ENCODE measurements at regions not wholly inside any gene's neighbourhood (a gene's known extent, or its start where the extent isn't known, plus 50 kb on each side); places are given as distances from the start of the nearest gene placed in this dataset.

GRCh38 chr5:1946122-1946677, 63.5 kb upstream of the IRX4 start:
- no peak overlapping the region for H3K9ac ChIP-seq (ENCODE audit: low read length)
- no peaks in the 10 kb centered on the region for H3K79me2 ChIP-seq (ENCODE audit: insufficient read depth, low read length)
- H3K36me3 ChIP-seq (ENCODE audit: insufficient read depth, low read length), result no peaks in the 10 kb centered on the region
- no peak for TF ChIP-seq EZH2 (IDR thresholded peaks at IDR 0.05; ENCODE audit: borderline replicate concordance, low read length)
- no peak for TF ChIP-seq CTCF (IDR thresholded peaks at IDR 0.05; ENCODE audit: low read length)
- H3K4me3 ChIP-seq (ENCODE audit: low read depth, low read length, poor library complexity, severe bottlenecking), result no peak overlapping the region
- no peaks in the 10 kb centered on the region; the same call in 1 of the 2 replicates for H3K27me3 ChIP-seq (ENCODE audit: insufficient read depth, low read length)
- H3F3A ChIP-seq (ENCODE audit: insufficient read depth, low read length), result no peaks in the 10 kb centered on the region
- H3K4me2 ChIP-seq (ENCODE audit: low read length), result no peak overlapping the region
- no peaks in the 10 kb centered on the region for H3K9me3 ChIP-seq (ENCODE audit: low read length)
- H2AFZ ChIP-seq (ENCODE audit: low read length), result no peak overlapping the region
- no peaks in the 10 kb centered on the region for H3K9me2 ChIP-seq (ENCODE audit: low read depth, low read length)
- H3K27ac ChIP-seq (ENCODE audit: low read depth, low read length, poor library complexity, severe bottlenecking), result no peak overlapping the region
- no peaks in the 10 kb centered on the region for H4K20me1 ChIP-seq (ENCODE audit: insufficient read depth, low read length)
- H3K4me1 ChIP-seq (ENCODE audit: insufficient read depth, low read length, severe bottlenecking), result no peaks in the 10 kb centered on the region

- Histone ChIP-seq H3K9me3 (ENCODE audit: low read length) (no peaks in the 10 kb centered on the region), H3K9ac (ENCODE audit: low read length) (no peak overlapping the region), H3K4me3 (ENCODE audit: low read depth, low read length, poor library complexity, severe bottlenecking) (no peak overlapping the region), H3F3A (ENCODE audit: insufficient read depth, low read length) (no peaks in the 10 kb centered on the region), H3K36me3 (ENCODE audit: insufficient read depth, low read length) (no peaks in the 10 kb centered on the region), H3K4me2 (ENCODE audit: low read length) (no peak overlapping the region), H3K79me2 (ENCODE audit: insufficient read depth, low read length) (no peaks in the 10 kb centered on the region), H3K4me1 (ENCODE audit: insufficient read depth, low read length, severe bottlenecking) (no peaks in the 10 kb centered on the region), H3K27me3 (ENCODE audit: insufficient read depth, low read length) (no peaks in the 10 kb centered on the region; the same call in 1 of the 2 replicates), H4K20me1 (ENCODE audit: insufficient read depth, low read length) (no peaks in the 10 kb centered on the region), H3K27ac (ENCODE audit: low read depth, low read length, poor library complexity, severe bottlenecking) (no peak overlapping the region), H3K9me2 (ENCODE audit: low read depth, low read length) (no peaks in the 10 kb centered on the region), H2AFZ (ENCODE audit: low read length) (no peak overlapping the region)
- TF ChIP-seq CTCF (IDR thresholded peaks at IDR 0.05; ENCODE audit: low read length), result no peak
- no peak for TF ChIP-seq EZH2 (IDR thresholded peaks at IDR 0.05; ENCODE audit: borderline replicate concordance, low read length)
Observed at GRCh38 chr5:1945606-1946005, 62.9 kb upstream of the IRX4 start.

- no peaks in the 10 kb centered on the region for H3K4me1 ChIP-seq (ENCODE audit: insufficient read depth, low read length, severe bottlenecking)
- H3K27me3 ChIP-seq (ENCODE audit: insufficient read depth, low read length), result no peaks in the 10 kb centered on the region; the same call in 1 of the 2 replicates
- no peaks in the 10 kb centered on the region for H3K79me2 ChIP-seq (ENCODE audit: insufficient read depth, low read length)
- H3K27ac ChIP-seq (ENCODE audit: low read depth, low read length, poor library complexity, severe bottlenecking), result no peak overlapping the region
- no peaks in the 10 kb centered on the region for H3K36me3 ChIP-seq (ENCODE audit: insufficient read depth, low read length)
- H3K9me2 ChIP-seq (ENCODE audit: low read depth, low read length), result no peaks in the 10 kb centered on the region
- no peak overlapping the region for H3K9ac ChIP-seq (ENCODE audit: low read length)
- no peak overlapping the region for H3K4me2 ChIP-seq (ENCODE audit: low read length)
- TF ChIP-seq CTCF (IDR thresholded peaks at IDR 0.05; ENCODE audit: low read length) (no peak), EZH2 (IDR thresholded peaks at IDR 0.05; ENCODE audit: borderline replicate concordance, low read length) (no peak)
- no peaks in the 10 kb centered on the region for H3K9me3 ChIP-seq (ENCODE audit: low read length)
- H3F3A ChIP-seq (ENCODE audit: insufficient read depth, low read length), result no peaks in the 10 kb centered on the region
- H2AFZ ChIP-seq (ENCODE audit: low read length), result no peak overlapping the region
- H4K20me1 ChIP-seq (ENCODE audit: insufficient read depth, low read length), result no peaks in the 10 kb centered on the region
- H3K4me3 ChIP-seq (ENCODE audit: low read depth, low read length, poor library complexity, severe bottlenecking), result no peak overlapping the region
Observed at GRCh38 chr5:1944408-1944807, 61.7 kb upstream of the IRX4 start.

All from OCI-LY1 (cell line).